ENCODE measurements at regions not wholly inside any gene's neighbourhood (a gene's known extent, or its start where the extent isn't known, plus 50 kb on each side); places are given as distances from the start of the nearest gene placed in this dataset.

- no peak for TF ChIP-seq CTCF (IDR thresholded peaks at IDR 0.05)
- no peak for TF ChIP-seq POLR2AphosphoS5 (IDR thresholded peaks at IDR 0.05)
Observed at GRCh38 chr10:33979195-33979594, 644.7 kb upstream of the NRP1 start.
